Glomerular visceral epithelial cell (primary cell): ENCODE measurements at regions not wholly inside any gene's neighbourhood (a gene's known extent, or its start where the extent isn't known, plus 50 kb on each side); places are given as distances from the start of the nearest gene placed in this dataset.

Source experiments
- DNase-seq: peaks from one replicate; pipeline ENCODE4 v3.0.0-alpha.2; 2016; ENCODE audit errors: extremely low spot score

DNA sequence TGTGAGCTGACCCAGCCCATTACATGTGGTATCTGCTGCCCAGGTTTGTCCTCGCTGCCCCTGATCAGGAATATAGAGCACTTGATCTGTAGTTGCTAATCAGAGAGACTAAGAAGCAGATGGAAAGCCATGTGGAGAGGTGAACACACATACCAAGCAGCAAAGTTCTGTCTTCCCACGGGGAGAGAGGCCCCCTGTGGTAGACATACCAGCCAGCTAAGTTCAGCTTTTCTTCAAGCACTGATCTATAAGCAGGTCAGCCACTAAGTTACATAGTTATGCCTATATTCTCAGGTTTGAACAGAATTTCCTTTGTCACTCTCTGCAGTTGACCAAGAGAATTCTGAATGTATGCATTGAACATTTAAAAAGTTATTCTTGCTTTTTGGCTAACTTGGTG lies 76.4 kb downstream of the DDX3Y start:
- DNase-seq = no peak

DNA sequence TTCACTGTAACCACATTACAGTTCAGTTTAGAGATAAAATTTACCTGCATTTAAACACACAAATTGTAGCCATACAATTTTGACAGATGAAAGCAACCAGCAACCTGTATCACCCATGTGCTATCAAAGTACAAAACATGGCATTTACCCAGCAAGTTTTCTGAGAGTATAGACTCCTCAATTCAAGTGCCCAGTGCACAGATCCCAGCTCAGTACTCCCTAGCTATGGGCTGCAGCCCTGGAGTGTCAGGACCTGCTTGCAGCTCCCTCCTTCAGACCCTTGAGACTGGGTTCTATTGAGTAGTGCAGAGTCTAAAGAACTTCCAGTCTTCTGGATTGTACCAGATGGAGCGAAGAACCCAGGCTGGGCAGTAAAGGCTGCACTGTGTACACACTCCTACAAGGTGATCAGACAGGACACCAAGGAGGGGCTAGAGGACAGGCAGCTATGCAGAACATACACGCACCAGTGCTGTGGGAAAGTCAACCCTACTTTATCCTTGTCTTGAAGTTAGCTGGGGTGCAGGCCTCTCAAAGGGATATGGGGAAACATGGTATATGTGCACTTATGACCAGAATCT lies 77.7 kb downstream of the DDX3Y start:
- no peak for DNase-seq

DNA sequence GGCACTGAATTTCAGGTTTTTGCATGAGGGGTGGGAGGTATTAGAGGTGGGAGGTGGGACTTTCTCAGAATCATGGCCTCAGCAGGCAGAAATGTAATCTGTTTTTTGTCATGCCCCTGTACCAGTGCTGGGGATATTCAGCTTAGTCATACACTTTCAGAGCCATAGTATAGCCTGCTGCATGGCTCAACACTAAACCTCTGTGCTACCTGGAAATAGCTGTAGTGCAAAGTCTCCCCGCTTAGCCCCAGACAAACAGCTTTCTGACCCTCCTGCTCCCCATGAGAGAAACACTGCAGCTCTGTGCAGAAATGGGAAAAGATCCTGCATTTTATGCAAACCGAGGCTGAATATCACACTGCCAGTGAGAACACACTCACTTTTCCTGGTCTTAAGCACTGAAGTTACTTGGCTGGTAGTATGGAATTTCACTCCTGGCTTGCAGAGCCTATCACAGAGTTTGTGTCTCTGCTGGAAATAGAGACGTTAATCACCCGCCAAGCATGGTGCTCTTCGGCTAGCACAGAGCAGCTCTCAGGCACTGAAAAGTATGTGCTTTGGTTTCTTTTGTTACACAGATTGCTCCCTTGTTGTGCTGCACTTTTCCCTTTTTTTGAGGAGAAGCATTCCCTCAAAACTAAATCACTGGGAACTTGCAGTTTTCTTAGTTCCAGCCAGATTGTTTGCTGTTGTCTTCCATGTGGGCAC lies 80.1 kb downstream of the DDX3Y start:
- DNase-seq = no peak

DNA sequence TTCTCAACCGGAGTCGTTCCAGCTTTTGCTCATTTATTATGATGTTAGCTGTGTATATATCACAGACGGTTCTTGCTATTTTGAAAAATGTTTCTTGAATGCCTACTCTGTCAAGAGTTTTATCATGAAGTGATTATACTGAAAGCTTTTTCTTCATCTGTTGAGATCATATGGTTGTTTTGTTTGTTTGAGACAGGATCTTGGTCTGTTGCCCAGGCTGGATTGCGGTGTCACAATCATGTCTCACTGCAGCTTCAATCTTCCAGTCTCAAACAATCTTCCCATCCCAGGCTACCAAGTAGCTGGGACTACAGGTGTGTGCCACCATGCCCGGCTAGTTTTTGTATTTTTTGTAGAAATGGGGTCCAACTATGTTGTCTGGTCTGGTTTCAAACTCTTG lies 112.8 kb downstream of the DDX3Y start:
- no peak for DNase-seq

DNA sequence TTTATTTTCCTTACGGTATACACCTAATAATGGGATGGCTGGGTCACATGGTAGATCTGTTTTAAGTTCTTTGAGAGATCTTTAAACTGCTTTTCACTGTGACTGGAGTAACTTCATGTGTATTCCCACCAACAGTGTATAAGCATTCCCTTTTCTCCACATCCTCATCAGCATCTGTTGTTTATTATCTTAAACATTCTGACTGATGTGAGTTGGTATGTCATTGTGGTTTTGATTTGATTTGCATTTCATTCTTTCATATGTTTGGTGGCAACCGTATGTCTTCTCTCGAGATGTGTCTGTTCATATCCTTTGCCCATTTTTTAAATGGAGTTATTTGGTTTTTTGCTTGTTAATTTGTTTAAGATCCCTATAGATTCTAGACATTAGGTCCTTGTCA lies 114.8 kb downstream of the DDX3Y start:
- no peak for DNase-seq

DNA sequence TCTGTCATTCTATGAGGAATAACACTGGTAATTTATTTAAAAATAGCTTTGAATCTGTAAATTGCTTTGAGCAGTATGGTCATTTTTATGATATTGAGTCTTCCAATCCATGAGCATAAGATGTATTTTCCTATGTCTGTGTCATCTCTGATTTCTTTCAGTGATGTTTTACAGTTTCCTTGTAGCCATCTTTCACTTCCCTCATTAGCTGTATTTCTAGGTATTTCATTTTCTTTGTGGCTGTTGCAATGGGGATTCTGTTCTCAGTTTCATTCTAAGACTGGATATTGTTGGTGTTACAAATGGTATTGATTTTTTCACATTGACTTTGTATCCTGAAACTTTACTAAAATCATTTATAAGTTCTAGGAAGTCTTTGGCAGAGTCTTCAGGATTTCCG lies 116.2 kb downstream of the DDX3Y start:
- no peak for DNase-seq

DNA sequence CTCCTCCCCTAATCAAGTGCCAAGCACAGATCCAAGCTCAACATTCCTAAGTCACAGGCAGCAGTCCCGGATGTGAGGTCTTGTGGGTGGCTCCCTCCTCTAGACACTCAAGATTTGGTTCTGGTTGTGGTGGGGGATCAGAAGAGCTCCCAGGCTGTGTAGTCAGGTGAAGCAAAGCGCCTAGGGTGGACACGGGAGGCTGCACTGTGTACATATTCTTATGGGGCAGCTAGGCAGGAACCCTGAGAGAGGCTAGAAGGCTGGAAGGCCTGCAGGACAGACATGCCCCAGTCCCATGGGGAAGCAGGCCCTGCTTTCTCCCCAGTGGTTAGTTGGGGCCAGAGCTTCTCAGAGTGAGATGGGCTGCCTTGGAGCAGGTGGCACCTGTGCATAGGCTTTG lies 118.9 kb downstream of the DDX3Y start:
- no peak for DNase-seq

DNA sequence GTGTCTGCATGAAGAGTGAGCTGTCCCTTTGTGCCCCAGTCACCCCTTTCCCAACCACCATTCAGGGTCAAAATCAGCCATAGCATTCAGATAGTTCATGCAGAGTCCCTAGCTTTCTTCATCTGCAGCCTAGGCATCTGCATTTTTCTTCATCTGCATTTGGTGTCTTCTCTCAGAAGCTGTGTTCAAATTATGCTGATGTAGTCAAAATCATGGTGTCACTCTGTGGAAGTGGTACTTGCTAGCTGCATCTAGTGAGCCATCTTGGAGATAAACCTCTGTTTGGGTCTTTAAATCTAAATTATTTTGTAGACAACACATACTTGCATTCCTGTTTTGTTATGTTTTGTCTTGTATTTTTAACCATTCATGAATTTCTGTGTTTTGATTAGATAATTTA lies 119.8 kb downstream of the DDX3Y start:
- no peak for DNase-seq

DNA sequence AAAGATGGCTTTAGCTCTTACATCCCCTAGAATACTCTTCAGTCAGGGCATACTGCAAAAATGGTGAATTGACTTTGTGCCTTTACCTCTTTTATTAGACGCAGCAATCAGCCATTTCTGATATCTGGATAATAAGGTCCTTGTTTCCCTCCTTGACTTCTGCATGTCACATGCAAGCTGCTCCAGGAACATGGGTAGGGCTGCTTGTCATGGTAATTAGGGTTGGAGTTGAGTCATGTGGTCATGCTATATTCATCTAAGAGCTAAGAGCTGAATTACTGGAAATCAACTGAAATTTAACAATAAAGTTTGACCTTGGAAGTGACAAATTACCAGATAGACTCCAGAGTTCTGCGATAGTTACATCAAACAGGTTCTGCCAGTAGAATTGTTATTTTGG lies 122.2 kb downstream of the DDX3Y start:
- DNase-seq = no peak

DNA sequence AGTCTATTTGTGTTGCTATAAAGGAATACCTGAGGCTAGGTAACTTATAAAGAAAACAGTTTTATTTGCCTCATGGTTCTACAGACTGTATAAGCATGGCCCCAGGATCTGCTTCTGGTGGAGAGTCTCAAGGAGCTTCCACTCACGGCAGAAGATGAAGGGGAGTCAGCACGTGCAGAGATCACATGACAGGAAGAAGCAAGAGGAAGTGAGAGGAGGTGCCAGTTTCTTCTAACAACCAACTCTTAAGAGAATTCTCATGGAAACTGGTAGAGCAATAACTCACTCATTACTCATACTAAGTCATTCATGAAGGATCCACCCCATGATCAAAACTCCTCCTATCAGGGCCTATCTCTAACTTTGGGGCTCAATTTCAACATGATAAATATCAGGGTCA lies 135.6 kb downstream of the DDX3Y start:
- DNase-seq = no peak

DNA sequence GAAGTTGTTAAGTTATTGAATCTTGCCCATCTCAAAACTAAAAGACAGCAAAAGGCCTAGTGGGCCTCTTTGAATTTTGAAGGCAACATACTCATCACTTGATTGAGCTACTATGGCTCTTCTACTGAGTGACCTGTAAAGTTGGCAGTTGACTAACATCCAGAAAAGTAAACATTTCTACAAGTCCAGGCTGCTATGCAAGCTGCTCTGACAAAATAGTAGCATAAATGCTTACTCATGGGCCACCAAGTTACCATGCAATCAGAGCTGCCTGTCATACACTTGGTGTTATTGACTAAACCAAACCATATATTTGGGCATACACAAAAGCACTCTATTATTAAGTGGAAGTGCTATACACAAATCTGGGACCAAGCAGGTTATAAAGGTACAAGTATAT lies 148.8 kb downstream of the DDX3Y start:
- DNase-seq = no peak

DNA sequence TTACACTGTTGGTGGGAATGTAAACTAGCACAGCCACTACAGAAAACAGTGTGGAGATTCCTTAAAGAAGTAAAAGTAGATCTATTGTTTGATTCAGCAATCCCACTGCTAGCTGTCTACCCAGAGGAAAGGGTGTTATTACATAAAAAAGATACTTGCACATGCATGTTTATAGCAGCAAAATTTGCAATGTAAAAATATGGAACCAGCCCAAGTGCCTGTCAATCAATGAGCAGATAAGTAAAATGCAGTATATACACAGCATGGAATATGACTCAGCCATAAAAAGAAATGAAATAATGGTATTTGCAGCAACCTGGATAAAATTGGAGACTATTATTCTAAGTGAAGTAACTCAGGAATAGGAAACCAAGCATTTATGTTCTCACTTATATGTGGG lies 161.7 kb downstream of the DDX3Y start:
- DNase-seq = no peak

DNA sequence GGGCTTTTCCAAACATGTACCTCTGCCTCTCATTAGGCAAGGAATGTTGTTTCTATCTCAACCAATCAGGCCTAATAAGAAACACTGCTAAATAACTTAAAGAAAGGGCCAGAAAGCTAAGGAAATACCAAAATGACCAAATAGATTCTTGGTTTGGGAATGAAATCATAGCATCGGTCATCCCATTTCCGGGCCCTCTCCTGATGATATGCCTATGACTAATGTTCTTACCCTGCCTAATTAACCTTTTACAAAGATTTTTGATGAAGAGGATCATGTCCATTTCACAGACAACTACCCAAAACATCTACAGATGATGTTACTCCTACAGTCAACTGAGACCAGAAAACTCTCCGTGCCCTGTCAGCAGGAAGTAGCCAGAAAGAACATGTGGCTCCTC lies 164.0 kb downstream of the DDX3Y start:
- no peak for DNase-seq

DNA sequence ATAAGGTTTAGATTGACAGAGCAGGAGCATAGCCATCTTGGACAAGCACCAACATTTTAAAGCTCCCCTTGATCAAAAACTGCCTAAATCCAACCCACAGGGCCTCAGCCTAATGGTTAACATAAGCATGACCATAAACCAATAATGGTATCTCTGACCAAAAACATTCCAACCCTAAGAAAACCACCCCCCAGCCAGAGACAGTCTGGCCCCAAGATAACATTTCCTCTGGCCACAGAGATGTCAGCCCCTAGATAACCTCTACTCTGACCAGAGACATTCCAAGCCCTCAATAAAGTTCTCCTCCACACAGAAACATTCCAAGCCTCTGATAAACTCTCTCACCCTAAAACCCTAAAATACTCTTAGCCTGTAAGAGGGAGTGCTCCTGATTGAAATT lies 164.4 kb downstream of the DDX3Y start:
- DNase-seq = peak; percentile 0

DNA sequence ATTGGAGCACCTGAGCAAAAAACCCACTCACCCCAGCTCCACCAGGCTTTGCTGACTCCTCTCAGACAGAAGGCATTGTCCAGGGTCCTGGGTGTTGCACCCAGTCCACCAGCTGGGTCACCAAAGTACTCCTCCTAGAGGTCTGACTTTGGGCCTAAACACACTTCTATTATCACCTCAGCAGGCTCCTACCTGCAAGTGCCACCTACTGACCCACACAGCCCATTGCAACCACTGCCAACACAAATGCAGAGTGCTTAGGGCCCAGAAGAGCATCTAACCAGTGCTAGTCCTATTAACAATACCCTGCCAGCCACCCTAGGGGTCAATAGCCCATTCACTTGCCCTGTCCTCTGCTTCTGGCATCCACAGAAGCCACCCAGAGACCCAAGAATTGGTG lies 178.1 kb downstream of the DDX3Y start:
- DNase-seq = no peak

DNA sequence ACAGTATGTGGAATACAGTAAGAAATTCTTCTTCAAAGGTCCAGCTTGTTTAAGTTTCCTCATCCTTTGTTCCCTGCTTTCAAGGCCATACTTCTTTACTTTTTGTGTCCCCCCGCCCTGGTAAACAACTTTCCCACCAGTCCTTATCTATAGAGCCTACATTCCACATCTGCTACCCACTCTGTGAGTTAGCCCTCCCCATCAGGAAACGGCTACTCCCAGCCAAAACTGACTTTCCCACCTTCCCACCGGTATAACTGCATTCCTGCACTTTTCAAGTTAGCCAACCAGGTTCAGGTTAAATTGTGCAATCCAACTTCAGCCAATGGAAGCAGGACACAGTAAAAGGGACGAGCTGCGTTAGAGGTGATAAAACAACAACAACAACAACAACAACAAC lies 186.9 kb downstream of the DDX3Y start:
- no peak for DNase-seq

DNA sequence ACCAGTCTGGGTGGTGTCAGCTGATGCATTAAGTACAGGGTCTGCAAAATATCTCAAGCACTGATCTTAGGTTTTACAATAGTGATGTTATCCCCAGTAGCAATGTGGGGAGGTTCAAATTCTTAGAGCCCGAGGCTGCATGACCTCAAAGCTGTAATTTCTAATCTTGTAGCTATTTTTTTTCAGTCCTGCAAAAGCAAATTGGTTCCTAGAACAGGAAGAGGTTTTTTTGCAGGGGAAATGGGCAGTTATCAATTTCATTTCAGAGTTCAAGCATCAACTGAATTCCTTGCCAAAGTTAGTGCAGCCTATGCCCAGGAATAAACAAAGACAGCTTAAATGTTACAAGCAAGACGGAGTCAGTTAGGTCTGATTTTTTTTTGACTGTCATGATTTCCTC lies 188.3 kb downstream of the DDX3Y start:
- DNase-seq = no peak

DNA sequence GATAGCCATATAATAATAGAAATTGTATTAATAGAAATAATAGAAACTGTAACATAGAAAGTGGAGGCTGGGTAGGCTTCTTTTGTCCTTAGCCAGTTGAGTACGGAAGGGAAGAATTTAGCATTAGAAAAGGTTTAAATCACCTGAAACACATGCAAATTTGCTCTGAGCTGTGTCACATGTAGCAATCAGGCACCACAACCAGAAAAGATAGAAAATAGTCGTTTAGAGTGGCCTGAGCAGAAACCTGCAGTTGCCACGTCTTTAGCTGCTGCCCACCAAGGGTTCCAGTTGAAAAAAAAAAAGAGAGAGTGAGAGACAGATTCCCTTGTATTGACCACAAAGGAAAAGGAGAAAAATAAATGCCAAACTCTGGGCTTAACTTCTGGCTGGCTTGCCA lies 188.8 kb downstream of the DDX3Y start:
- no peak for DNase-seq

DNA sequence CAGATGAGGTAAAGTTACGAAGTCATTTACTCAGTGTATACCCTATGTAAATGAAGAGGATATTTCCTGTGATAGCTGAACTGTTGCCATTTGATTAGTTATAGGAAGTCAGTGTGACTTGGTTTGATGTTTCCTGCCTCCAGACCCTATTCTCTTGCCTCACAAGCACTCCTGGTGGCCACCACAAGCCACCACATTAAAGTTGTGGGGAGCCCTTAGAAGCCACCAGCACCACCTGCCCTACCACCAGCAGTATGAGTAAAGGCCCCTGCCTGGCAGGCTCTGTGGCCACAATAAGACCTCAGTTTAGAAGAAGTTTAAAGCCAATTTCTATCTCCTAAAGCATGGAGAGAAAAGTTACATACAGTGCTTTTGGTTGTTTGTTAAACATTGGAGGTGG lies 189.7 kb downstream of the DDX3Y start:
- DNase-seq = no peak

DNA sequence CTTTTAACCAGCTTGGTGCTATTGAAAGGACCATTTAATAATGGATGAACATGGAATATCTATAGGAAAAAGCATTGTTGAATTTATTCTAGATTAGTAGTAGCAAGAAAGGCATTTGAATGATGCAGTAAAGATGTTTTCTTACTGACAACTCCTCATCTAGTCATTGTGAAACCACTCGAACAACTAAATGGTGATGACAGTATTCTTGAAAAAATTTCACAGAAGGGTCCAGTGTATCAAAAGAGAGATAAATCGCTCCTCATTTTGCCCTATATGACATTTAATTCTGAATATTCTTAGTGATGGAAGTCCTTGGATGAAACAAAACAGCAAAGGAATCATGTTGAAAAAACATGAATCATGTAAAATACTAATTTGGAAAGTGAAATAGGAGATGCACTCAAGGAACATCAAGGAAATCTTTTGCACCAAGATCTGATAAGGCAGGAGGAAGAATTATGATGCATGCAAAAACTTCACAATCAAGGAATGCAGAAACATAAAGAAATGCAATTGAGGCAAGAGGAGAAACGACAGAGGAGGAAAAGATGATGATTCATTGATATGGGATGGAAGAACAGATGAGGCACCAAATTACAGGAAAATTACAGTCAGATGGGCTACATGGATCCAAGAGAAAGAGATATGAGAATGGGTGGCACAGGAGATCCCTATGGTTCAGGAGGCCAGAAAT lies 190.4 kb downstream of the DDX3Y start:
- no peak for DNase-seq

DNA sequence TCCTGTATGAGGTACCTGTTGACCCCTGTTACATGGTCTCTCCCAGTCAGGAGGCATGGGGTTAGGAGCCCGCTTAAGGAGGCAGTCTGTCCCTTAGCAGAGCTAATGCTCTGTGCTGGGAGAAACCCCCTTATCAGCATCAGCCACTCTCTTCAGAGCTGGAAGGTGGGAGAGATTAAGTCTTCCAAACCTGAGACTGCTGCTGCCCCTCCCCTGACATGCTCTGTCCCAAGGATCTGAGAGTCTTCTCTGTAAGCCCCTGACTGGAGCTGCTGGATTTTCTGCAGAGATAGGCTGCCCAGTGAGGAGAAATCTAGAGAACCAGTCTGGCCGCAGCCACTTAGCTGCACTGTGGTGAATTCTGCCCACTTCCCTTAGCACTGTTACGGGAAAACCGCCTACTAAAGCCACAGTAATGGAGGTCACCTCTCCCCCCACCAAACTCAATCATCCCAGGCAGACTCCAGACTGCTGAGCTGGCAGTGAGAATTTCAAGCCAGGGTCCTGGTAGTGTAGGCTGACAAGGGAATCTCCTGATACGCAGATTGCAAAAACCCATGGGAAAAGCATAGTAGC lies 222.3 kb downstream of the DDX3Y start:
- DNase-seq = peak; percentile 1

DNA sequence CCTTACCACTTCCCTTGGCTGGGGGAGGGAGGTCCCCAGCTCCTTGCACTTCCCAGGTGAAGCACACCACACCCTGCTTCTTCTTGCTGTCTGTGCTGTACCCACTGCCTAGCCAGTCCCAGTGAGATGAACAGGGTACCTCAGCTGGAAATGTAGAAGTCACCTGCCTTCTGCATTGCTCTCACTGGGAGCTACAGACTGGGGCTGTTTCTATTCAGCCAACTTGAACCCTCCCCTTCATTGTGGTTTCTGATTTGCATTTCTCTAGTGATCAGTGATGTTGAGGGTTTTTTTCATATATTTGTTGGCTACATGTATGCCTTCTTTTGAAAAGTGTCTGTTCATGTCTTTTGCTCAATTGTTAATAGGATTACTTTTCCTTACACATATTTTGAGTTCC lies 222.8 kb downstream of the DDX3Y start:
- no peak for DNase-seq

DNA sequence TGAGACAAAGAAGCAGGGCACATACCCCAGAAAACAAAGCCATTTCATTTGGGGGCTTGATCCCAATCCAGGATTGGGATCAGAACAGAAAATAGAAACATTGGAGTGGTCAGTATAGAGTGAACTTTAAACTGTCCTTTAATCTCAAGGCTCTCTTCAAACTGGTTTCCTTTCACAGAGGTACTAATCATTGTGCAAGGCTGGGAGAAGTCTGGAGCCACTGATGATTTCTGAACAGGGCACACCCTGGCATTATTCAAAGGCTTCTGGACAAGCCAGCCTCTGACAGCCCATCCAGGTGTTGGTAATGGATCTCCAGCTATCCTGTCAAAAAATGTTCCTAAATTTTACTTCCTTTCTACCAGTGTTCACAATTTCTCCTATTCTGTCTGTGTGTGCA lies 244.5 kb downstream of the DDX3Y start:
- DNase-seq = no peak
